GM19351 (cell line): ENCODE measurements at regions not wholly inside any gene's neighbourhood (a gene's known extent, or its start where the extent isn't known, plus 50 kb on each side); places are given as distances from the start of the nearest gene placed in this dataset.
"Not testable (repeated sequence)": the region's sequence is repeated elsewhere in the genome, so short reads cannot be mapped to it uniquely, and the experiment has no call there.

ENCODE experiments used
- ATAC-seq: cut with Tn5 transposase; IDR thresholded peaks from one replicate; pipeline ENCODE4 v1.9.1; 2021; ENCODE audit warnings: mild to moderate bottlenecking, moderate library complexity; ENCODE audit not compliant: unreplicated experiment

DNA sequence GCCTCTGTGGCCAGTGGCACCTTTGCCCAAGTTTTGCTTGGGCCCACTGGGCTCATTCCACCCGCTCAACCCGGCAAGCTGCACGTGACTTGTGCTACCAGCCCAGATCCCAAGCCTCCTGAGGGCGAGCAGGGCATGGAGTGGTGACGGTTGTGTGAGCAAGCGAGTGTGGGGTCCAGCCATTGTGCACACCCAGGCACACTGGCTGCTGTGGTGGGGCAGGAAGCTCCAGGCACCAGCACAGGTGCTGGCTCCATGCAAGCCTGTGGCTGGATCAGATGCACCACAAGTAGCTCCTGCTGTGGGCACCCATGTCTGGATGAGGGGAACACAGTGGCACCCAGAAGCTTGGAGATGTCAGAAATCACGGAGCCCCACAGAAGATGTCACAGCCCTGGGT, 557.0 kb upstream of the GNPDA2 start:
- ATAC-seq: no peak

- ATAC-seq: no peak
Observed at GRCh38 chr4:45280121-45280520, 553.8 kb upstream of the GNPDA2 start.

GRCh38 chr4:45275862-45276261, 549.5 kb upstream of the GNPDA2 start:
- ATAC-seq: no peak

DNA sequence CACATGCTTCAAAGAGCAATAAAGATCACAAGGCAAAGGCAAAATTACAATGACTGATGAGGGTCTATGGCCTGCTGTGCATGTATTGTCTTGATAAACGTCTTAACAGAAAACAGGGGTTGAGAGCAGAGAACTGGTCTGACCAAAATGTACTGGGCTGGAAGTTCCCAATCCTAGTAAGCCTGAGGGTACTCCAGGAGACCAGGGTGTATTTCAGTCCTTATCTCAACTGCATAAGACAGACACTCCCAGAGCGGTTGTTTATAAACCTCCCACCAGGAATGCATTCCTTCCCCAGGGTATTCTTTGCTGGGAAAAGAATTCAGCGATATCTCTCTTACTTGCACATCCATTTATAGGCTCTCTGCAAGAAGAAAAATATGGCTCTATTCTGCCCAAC, 521.8 kb upstream of the GNPDA2 start:
- ATAC-seq: not testable (repeated sequence)

GRCh38 chr4:45241976-45242375, 515.6 kb upstream of the GNPDA2 start:
- no peak for ATAC-seq

- no peak for ATAC-seq
Observed at GRCh38 chr4:45229206-45229605, 502.9 kb upstream of the GNPDA2 start.

GRCh38 chr4:45215976-45216542, 489.7 kb upstream of the GNPDA2 start:
- ATAC-seq: no peak

- ATAC-seq: not testable (repeated sequence)
Observed at GRCh38 chr4:45208476-45208875, 482.1 kb upstream of the GNPDA2 start.

DNA sequence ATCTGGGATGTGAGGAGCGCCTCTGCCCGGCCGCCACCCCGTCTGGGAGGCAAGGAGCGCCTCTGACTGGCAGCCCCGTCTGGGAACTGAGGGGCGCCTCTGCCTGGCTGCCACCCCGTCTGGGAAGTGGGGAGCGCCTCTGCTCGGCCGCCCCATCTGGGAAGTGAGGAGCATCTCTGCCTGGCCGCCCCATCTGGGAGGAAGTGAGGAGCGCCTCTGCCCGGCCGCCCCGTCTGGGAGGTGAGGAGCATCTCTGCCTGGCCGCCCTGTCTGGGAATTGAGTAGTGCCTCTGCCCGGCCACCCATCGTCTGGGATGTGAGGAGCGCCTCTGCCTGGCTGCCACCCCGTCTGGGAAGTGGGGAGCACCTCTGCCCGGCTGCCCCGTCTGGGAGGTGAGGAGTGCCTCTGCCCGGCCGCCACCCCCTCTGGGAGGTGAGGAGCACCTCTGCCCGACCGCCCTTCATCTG, 481.5 kb upstream of the GNPDA2 start:
- not testable (repeated sequence) for ATAC-seq

GRCh38 chr4:45207241-45207863, 481.0 kb upstream of the GNPDA2 start:
- not testable (repeated sequence) for ATAC-seq

DNA sequence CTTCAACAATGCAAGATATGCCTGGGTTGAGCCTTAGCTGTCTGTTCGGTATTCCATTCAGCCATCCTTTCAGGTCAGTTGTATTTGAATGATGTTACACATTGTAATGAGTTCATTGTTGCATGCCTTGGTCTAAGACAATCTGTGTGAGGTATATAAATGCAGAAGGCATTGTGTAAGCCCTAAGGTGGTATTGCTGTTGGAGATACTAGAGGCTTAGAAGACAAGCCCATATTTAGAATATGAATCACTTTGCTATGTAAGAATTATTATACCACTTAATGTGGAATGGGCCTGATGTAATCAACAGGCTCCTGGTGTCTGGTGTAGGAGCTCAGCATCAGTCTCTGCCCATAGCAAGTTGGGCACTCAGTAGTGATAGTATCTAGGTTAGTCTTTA, 473.4 kb upstream of the GNPDA2 start:
- ATAC-seq: no peak

DNA sequence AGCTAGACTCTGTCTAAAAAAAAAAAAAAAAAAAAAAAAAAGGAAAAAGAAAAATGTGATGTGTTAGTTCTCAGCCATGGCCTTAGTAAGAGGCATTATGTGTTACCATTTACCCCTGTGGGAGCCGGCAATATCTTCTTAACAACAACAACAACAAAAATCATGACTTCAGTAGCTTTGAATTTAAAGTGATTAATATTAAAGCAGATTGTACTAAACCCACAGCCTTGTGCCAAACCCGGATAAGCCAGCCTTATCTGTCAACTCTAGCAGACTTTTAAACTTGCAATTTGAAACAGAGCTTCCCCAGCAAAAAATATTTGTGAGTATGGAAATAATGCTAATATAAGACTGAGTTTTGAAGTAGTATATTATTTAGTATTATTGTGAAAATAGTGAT, 462.1 kb upstream of the GNPDA2 start:
- ATAC-seq: no peak

DNA sequence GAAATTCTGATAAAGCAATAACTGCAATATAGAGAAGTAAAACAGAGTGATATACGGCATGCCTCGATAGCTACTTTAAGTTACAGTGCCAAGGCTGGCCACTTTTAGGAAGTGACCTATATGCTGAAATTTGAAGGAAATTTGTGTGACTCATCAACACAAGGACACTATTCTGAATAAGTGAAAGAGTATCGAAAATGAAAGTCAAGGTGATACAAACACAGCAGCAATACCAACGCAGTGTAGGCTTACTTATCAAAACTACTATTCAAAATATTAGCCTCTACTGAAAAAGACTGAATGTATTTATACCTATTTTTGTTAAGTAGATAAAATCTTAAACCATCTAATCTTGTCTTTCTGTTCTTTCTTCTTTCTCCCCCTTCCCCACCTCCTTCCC, 459.9 kb upstream of the GNPDA2 start:
- no peak for ATAC-seq

DNA sequence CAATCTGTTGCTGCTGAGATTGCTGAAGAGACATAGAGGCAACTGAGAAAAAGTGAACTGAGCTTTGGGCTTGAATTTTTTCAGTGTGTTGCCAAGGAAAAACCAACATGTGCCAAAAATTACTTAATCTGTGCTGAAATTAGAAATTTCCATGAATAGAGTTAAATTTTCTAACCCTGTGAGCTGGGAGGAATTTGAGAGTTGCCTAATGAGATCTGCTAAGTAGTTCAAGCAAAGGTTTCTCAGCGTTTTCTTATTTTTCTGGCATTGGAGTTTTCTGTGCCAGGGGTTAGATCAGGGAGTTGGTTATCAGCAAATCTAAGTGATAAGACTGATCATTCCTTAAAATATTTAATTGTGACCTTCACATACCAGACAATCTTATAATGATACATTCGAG, 457.5 kb upstream of the GNPDA2 start:
- ATAC-seq: no peak

GRCh38 chr4:45172636-45173035, 446.3 kb upstream of the GNPDA2 start:
- no peak for ATAC-seq

- ATAC-seq: no peak
Observed at GRCh38 chr4:45160951-45161350, 434.6 kb upstream of the GNPDA2 start.

GRCh38 chr4:45155081-45155777, 428.9 kb upstream of the GNPDA2 start:
- ATAC-seq: no peak

DNA sequence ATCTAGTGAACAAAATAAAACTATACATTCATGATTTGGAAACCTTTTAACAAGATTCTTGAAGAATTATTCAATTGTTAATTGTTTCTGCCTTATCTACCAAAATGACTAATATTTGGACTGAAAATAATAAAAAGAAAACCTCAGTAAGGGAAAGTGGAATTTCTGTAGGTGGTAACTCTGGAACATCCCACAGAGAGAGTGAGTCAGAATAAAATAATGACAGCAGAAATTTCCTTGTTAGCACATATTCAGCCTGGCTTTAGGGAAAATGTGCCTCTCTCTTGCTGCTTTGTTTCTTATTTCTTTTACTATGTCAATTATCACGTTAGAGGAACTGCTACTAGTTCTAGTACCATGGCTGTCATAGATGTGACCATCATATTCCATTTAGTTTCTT, 421.5 kb upstream of the GNPDA2 start:
- ATAC-seq: no peak

- no peak for ATAC-seq
Observed at GRCh38 chr4:45131020-45131419, 404.7 kb upstream of the GNPDA2 start.

- ATAC-seq: no peak
Observed at GRCh38 chr4:45122406-45122805, 396.1 kb upstream of the GNPDA2 start.

- ATAC-seq: no peak
Observed at GRCh38 chr4:45121426-45121975, 395.1 kb upstream of the GNPDA2 start.

DNA sequence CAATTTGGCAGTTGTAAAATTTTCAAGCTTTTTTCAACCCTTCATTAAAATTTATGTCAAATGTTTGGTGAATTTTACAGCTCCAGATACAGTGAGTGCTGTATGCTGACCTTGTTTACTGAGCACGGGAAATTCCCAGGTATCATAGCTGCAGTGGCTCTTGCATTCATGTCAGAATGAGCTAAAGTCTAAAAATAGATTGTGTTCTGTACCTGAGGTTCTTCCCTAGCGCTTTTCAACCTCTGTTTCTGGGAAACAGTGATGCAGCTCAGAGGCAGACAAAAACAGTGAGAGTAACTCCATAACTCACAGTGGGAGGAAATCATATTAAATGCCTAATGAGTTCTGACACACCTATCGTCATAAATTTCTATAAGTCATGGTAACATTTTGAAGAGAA, 393.8 kb upstream of the GNPDA2 start:
- peak; percentile 80 for ATAC-seq
